ENCODE measurements at regions not wholly inside any gene's neighbourhood (a gene's known extent, or its start where the extent isn't known, plus 50 kb on each side); places are given as distances from the start of the nearest gene placed in this dataset.

DNA sequence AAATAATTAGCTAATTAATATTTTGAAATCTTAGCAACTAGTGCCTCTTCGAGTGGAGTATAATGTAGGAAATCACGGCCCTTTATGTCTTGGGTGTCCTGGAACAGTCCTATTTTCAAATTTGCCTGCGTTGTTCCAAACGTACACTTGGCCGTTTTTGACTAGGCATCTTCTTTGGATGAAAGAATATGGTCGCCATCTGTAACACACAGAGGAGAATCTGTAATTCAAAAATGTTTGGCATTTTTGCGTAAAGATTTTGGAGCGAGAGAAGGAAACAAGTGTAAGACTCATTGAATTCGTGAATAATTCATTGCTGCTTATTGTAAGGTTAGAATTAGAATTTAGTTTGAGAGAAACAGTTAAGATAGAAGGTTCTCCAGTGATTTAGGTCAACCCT is 61.5 kb upstream of the CLCN4 start:
- DNase-seq (ENCODE audit: extremely low read depth, insufficient read length) = no peak
- H3K4me3 ChIP-seq (replicated peaks; ENCODE audit: low read depth, low read length) = no peak overlapping the region
- TF ChIP-seq CTCF (IDR thresholded peaks at IDR 0.05; ENCODE audit: insufficient read depth, low read length, poor library complexity, severe bottlenecking) = no peak
- no peaks in the 10 kb centered on the region; the same call in 1 of the 2 replicates for H3K36me3 ChIP-seq (ENCODE audit: control insufficient read depth, insufficient read depth, low read length)
- no peaks in the 10 kb centered on the region for H3K27me3 ChIP-seq (replicated peaks; ENCODE audit: control insufficient read depth, insufficient read depth, low read length)

- DNase-seq (ENCODE audit: extremely low read depth, insufficient read length) = no peak
- Histone ChIP-seq H3K27me3 (replicated peaks; ENCODE audit: control insufficient read depth, insufficient read depth, low read length) (no peaks in the 10 kb centered on the region), H3K36me3 (ENCODE audit: control insufficient read depth, insufficient read depth, low read length) (no peaks in the 10 kb centered on the region), H3K4me3 (replicated peaks; ENCODE audit: low read depth, low read length) (no peak overlapping the region)
- no peak for TF ChIP-seq CTCF (IDR thresholded peaks at IDR 0.05; ENCODE audit: insufficient read depth, low read length, poor library complexity, severe bottlenecking)
These were observed 60.9 kb upstream of the CLCN4 start for GRCh38 chrX:10095698-10096432.

DNA sequence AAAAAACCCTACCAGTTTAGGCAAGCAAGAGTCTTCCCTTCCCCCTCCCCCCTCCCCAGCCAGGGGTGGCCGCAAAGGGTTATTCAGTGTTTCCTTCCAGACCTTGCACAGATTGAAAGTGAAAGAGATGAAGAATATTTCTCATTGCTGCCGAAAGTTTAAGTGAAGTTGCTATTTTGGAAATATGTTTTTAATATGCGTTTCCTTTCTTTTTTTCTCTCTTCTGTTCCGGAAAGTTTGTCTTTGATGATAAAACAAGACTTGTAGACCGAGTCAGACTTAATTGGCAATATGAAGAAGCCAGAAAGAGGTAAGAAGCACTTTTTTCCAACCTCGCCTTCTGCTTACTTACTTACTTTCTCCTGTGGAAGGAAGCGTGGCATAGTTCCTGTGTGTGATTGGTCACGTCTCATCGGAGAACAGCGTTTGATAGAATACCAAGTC is 58.5 kb upstream of the CLCN4 start:
- H3K27me3 ChIP-seq (replicated peaks; ENCODE audit: control insufficient read depth, insufficient read depth, low read length) = no peaks in the 10 kb centered on the region
- H3K36me3 ChIP-seq (ENCODE audit: control insufficient read depth, insufficient read depth, low read length) = no peaks in the 10 kb centered on the region
- H3K4me3 ChIP-seq (replicated peaks; ENCODE audit: low read depth, low read length) = peak overlapping the region; percentile 51
- no peak for TF ChIP-seq CTCF (IDR thresholded peaks at IDR 0.05; ENCODE audit: insufficient read depth, low read length, poor library complexity, severe bottlenecking)
- no peak for DNase-seq (ENCODE audit: extremely low read depth, insufficient read length)

DNA sequence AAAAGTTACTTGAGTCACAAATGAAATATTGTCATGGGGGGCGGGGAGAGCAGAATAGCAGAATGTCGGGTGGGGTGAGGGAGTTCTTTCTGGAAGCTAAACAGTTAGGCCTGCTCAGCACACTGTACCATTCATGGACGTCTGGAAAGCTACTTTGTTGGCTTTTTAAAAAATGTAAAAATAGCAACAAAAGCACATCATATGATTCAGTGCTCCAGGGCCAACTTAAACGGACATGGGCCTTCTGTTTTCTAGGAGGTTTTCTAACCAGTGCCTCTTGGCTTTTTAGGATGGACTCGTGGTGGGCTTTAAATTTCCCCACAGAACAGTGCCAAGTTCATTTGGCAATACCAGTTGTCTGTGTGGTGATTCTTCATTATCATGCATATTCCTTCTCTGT is 57.4 kb upstream of the CLCN4 start:
- H3K4me3 ChIP-seq (replicated peaks; ENCODE audit: low read depth, low read length) = peak overlapping the region; percentile 51; the same call in 1 of the 2 replicates
- H3K36me3 ChIP-seq (ENCODE audit: control insufficient read depth, insufficient read depth, low read length) = no peaks in the 10 kb centered on the region; the same call in 1 of the 2 replicates
- H3K27me3 ChIP-seq (replicated peaks; ENCODE audit: control insufficient read depth, insufficient read depth, low read length) = no peaks in the 10 kb centered on the region
- no peak for DNase-seq (ENCODE audit: extremely low read depth, insufficient read length)
- no peak for TF ChIP-seq CTCF (IDR thresholded peaks at IDR 0.05; ENCODE audit: insufficient read depth, low read length, poor library complexity, severe bottlenecking)

- no peak for DNase-seq (ENCODE audit: extremely low read depth, insufficient read length)
- no peaks in the 10 kb centered on the region; the same call in 1 of the 2 replicates for H3K36me3 ChIP-seq (ENCODE audit: control insufficient read depth, insufficient read depth, low read length)
- H3K4me3 ChIP-seq (replicated peaks; ENCODE audit: low read depth, low read length) = no peak overlapping the region
- no peaks in the 10 kb centered on the region for H3K27me3 ChIP-seq (replicated peaks; ENCODE audit: control insufficient read depth, insufficient read depth, low read length)
- TF ChIP-seq CTCF (IDR thresholded peaks at IDR 0.05; ENCODE audit: insufficient read depth, low read length, poor library complexity, severe bottlenecking) = no peak
These were observed 55.5 kb upstream of the CLCN4 start for GRCh38 chrX:10101269-10101668.
